Mesothelial cell of epicardium (in vitro differentiated cells): ENCODE measurements at regions not wholly inside any gene's neighbourhood (a gene's known extent, or its start where the extent isn't known, plus 50 kb on each side); places are given as distances from the start of the nearest gene placed in this dataset.
"Not testable (repeated sequence)": the region's sequence is repeated elsewhere in the genome, so short reads cannot be mapped to it uniquely, and the experiment has no call there.

Experiments used
- DNase-seq, 2 experiments: peaks; one replicate each; pipeline ENCODE4 v3.0.0; 2021; ENCODE audit warnings: low spot score in 2 of 2; ENCODE audit not compliant: unreplicated experiment in 2 of 2
- H3K27ac Mint-ChIP-seq: 2 replicates; pipeline ENCODE4 v1.8.0; 2021; ENCODE audit warnings: mixed read lengths
- H3K27me3 Mint-ChIP-seq: 2 replicates; pipeline ENCODE4 v1.8.0; 2021; ENCODE audit warnings: low read depth, mixed read lengths
- H3K36me3 Mint-ChIP-seq: 2 replicates; pipeline ENCODE4 v1.8.0; 2021; ENCODE audit warnings: mixed read lengths
- H3K4me1 Mint-ChIP-seq: 2 replicates; pipeline ENCODE4 v1.8.0; 2021; ENCODE audit warnings: mixed read lengths
- H3K4me3 Mint-ChIP-seq: 2 replicates; pipeline ENCODE4 v1.8.0; 2021; ENCODE audit warnings: mild to moderate bottlenecking, moderate library complexity, mixed read lengths
- H3K9me3 Mint-ChIP-seq: 2 replicates; pipeline ENCODE4 v1.8.0; 2021; ENCODE audit warnings: mixed read lengths
- TF ChIP-seq, protein P1 (sequence below): fragments of 200-600 bp; sonication (generic); IDR thresholded peaks from one replicate; pipeline ENCODE4 v1.5.0; 2021; ENCODE audit warnings: antibody characterized with exemption; ENCODE audit not compliant: unreplicated experiment

DNA sequence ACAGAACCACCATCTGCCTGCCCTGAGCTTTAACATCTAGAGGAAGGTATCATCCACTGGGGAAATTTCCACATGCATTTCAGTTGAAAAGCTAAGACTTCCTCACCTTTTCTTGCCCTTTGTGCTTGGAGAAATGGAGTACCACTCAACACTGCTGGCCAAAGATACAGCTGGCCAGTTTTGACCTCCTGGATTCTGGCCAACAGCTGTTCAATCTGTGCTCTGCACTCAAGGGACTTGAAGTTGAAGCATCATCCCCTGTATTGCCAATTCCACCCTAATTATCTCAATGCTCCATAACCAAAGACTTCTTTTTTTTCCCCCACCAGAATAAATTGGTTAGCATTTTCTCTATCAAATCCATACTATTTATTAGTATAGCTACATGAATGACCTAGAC, 70.4 kb upstream of the PRDM9 start:
- Mint-ChIP-seq H3K27ac (no peak overlapping the region), H3K36me3 (no peaks in the 10 kb centered on the region), H3K27me3 (no peaks in the 10 kb centered on the region), H3K9me3 (peaks cover 7% of the 10 kb centered on the region), H3K4me3 (no peak overlapping the region), H3K4me1 (no peaks in the 10 kb centered on the region)
- TF ChIP-seq, protein P1, sequence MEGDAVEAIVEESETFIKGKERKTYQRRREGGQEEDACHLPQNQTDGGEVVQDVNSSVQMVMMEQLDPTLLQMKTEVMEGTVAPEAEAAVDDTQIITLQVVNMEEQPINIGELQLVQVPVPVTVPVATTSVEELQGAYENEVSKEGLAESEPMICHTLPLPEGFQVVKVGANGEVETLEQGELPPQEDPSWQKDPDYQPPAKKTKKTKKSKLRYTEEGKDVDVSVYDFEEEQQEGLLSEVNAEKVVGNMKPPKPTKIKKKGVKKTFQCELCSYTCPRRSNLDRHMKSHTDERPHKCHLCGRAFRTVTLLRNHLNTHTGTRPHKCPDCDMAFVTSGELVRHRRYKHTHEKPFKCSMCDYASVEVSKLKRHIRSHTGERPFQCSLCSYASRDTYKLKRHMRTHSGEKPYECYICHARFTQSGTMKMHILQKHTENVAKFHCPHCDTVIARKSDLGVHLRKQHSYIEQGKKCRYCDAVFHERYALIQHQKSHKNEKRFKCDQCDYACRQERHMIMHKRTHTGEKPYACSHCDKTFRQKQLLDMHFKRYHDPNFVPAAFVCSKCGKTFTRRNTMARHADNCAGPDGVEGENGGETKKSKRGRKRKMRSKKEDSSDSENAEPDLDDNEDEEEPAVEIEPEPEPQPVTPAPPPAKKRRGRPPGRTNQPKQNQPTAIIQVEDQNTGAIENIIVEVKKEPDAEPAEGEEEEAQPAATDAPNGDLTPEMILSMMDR = no peak
- DNase-seq = no peak

DNA sequence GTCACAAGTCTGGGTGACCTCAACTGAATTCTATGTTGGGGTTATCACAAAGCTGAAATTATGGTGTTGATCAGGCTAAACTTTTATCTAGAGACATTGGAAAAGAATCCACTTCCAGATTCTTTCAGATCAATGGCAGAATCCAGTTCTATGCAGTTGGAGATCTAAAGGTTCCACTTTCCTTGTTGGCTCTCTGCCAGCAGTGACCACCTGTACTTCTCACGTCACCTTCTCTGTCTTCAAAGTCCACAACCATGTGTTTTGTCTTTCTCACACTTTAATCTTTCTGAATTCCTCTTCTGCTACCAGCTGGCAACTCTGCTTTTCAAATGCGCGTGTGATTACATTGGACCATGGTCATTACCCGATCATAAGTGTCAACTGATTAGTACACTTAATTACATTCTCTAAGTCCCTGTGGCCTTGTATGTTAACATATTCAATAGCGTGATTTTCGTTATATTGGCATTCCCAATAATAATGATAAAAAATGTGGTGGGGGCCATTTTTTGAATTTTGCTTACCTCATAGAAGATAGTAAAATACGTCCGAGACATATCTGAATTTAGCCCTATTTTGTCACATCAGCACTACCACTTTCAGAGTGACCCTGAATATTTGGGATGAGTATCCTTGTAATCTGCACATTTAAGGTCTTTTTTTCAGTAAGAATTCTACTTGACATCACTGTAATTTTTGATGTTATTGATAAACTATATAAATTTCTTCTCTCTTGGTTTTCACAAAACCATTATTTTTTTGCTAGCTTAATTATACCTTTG, 73.7 kb upstream of the PRDM9 start:
- Mint-ChIP-seq H3K27me3 (no peaks in the 10 kb centered on the region), H3K4me3 (no peak overlapping the region), H3K9me3 (peaks cover 7% of the 10 kb centered on the region), H3K4me1 (no peaks in the 10 kb centered on the region), H3K36me3 (no peaks in the 10 kb centered on the region), H3K27ac (no peak overlapping the region)
- TF ChIP-seq, protein P1 = no peak
- no peak for DNase-seq

DNA sequence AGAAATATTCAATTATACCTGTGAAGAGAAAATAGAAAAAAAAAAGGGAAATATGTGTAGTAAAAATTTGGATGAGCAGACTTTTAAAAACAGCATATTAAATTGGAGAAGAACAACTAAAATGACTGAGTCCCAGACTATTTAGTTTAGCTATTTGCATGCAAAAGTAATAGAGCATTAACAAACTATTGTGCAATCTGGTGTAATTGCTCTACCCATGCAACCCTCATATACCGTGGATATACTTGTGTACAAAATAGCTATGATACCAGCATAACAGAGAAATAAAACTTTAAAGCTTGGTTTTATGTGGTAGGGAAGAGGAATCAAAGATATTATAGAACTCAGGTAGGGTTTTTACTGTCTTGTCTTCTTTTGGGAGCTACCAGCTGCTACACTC, 78.7 kb upstream of the PRDM9 start:
- TF ChIP-seq, protein P1 = no peak
- peaks cover 3% of the 10 kb centered on the region for H3K9me3 Mint-ChIP-seq

DNA sequence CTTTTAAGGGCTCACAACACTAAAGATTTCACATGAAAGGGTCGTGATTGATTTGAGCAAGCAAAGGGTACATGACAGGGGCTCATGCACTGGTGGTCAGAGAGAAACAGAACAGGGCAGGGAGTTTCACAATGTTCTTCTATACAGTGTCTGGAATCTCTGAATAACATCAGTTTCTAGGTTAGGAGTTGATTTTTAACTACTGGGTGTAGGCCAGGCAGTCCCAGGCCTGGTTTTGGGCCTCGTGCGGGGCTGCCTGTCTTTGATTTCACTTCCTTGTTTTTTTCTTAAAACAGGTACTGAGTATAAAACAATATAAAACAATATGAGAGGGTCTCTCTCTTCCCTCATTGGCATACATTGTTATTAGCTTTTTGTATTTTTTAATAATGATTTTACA, 87.2 kb upstream of the PRDM9 start:
- not testable (repeated sequence) for H3K9me3 Mint-ChIP-seq, H3K4me3 Mint-ChIP-seq, H3K36me3 Mint-ChIP-seq, DNase-seq, H3K4me1 Mint-ChIP-seq, H3K27me3 Mint-ChIP-seq, H3K27ac Mint-ChIP-seq

More for the DNA sequence above, 78.7 kb upstream of the PRDM9 start:
- Mint-ChIP-seq H3K27me3 (no peaks in the 10 kb centered on the region), H3K27ac (no peak overlapping the region), H3K4me3 (no peak overlapping the region), H3K36me3 (no peaks in the 10 kb centered on the region), H3K4me1 (no peaks in the 10 kb centered on the region)
- DNase-seq = no peak

DNA sequence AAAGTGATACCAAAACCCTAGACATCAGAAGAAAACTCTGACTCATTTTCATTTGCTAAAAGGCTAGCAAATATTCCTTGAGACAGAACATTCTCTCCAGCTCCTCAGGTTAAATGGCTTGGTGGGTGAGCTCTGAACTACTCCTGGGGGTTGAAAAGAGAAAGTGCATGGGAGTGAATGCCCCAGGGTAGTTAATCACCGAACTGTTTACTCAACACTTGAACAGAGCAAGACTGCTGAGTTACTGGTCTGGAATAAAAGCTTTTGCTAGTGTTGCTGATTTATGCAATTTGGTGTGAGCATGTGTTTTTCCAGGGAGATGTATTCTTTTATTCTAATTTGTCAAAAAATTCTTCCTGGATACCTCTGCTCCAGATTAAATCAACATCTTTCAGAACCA, 88.3 kb upstream of the PRDM9 start:
- Mint-ChIP-seq H3K27me3 (no peaks in the 10 kb centered on the region), H3K4me1 (peaks cover 3% of the 10 kb centered on the region), H3K4me3 (no peak overlapping the region), H3K27ac (peak overlapping the region; percentile 70), H3K9me3 (no peaks in the 10 kb centered on the region), H3K36me3 (no peaks in the 10 kb centered on the region)
- TF ChIP-seq, protein P1 = no peak
- DNase-seq = no peak

DNA sequence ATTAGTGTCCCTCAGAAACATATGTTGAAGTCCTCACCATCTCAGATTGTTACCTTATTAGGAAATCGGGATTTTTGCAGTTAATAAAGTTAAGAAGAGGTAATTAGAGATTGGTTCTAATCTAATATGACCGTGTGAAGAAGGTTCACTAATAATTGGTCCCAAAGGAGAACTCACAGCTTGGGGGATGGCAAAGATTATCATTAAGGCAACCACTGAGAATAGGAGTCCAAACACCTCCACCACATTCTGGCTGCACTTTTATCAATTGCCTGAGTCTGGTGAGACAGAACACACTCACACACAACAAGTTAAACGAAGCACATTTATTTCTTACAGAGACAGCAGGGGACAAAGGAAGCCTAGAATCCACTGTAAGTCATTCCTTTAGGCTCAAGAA, 94.9 kb upstream of the PRDM9 start:
- Mint-ChIP-seq H3K27ac (no peak overlapping the region), H3K9me3 (no peaks in the 10 kb centered on the region), H3K4me3 (no peak overlapping the region), H3K36me3 (no peaks in the 10 kb centered on the region), H3K27me3 (no peaks in the 10 kb centered on the region), H3K4me1 (peaks cover 24% of the 10 kb centered on the region)
- no peak for DNase-seq
- TF ChIP-seq, protein P1 = no peak
